Fibroblast of the aortic adventitia (primary cell): ENCODE measurements at regions not wholly inside any gene's neighbourhood (a gene's known extent, or its start where the extent isn't known, plus 50 kb on each side); places are given as distances from the start of the nearest gene placed in this dataset.

ENCODE experiments used
- DNase-seq: peaks from one replicate; pipeline ENCODE4 v3.0.0-alpha.2; 2010; ENCODE audit warnings: low read depth
- H3K4me3 ChIP-seq: 2 replicates; pipeline ENCODE4 v1.5.1; 2011; ENCODE audit warnings: low read depth, mild to moderate bottlenecking, control low read depth, low read length, moderate library complexity
- TF ChIP-seq, protein P1 (sequence below): IDR thresholded peaks from 2 replicates; pipeline ENCODE4 v1.5.1; 2011; ENCODE audit warnings: mild to moderate bottlenecking, low read length, control low read depth, inconsistent platforms; ENCODE audit not compliant: insufficient read depth

DNA sequence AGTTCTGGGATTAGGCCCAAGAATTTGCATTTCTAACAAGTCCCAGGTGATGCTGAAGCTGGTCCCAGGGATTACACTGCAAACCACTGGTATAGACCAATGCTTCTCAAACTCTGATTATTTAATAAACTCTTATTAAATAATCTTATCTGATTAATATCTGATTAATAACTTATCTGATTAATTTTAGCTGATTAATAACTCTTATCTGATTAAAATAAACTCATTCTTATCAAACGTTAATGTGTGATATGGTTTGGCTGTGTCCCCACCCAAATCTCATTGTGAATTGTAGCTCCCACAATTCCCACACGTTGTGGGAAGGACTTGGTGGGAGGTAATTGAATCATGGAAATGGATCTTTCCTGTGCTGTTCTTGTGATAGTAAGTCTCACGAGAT is 78.6 kb upstream of the TANC2 start:
- TF ChIP-seq, protein P1, sequence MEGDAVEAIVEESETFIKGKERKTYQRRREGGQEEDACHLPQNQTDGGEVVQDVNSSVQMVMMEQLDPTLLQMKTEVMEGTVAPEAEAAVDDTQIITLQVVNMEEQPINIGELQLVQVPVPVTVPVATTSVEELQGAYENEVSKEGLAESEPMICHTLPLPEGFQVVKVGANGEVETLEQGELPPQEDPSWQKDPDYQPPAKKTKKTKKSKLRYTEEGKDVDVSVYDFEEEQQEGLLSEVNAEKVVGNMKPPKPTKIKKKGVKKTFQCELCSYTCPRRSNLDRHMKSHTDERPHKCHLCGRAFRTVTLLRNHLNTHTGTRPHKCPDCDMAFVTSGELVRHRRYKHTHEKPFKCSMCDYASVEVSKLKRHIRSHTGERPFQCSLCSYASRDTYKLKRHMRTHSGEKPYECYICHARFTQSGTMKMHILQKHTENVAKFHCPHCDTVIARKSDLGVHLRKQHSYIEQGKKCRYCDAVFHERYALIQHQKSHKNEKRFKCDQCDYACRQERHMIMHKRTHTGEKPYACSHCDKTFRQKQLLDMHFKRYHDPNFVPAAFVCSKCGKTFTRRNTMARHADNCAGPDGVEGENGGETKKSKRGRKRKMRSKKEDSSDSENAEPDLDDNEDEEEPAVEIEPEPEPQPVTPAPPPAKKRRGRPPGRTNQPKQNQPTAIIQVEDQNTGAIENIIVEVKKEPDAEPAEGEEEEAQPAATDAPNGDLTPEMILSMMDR = no peak
- DNase-seq = no peak
- no peak overlapping the region for H3K4me3 ChIP-seq

DNA sequence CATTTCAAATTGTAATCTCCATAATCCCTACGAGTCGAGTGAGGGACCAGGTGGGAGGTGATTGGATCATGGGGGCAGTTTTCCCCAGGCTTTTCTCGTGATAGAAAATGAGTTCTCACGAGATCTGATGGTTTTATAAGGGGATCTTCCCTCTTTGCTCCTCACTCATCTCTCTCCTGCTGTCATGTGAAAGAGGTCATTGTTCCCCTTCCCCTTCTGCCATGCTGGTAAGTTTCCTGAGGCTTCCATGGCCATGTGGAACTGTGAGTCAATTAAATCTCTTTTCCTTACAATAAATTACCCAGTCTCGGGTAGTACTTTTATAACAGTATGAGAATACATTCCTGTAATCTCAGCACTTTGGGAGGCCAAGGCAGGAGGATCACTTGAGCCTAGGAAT is 76.7 kb upstream of the MARCHF10 start:
- no peak overlapping the region for H3K4me3 ChIP-seq
- DNase-seq = no peak
- TF ChIP-seq, protein P1 = no peak

DNA sequence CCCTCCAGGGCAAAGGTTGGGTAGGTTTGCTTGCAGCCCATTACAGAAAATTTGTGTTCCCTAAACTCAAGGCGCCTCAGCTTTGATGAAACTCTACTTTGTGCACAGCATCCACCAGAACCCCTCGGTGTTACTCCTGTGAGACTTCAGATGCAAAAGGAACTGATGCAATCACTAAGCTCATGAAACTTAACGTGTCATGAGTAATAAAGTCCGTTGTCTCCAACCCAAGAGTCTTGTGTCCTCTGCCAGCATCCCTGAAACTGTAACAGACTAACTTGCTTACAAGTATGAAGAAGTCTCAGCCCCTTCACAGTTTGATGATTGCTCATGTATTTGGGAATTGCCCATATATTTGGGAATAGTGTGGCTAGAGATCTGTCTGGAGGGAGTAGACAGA is 74.8 kb upstream of the MARCHF10 start:
- TF ChIP-seq, protein P1 = no peak
- peak; percentile 77 for DNase-seq
- no peak overlapping the region for H3K4me3 ChIP-seq

DNA sequence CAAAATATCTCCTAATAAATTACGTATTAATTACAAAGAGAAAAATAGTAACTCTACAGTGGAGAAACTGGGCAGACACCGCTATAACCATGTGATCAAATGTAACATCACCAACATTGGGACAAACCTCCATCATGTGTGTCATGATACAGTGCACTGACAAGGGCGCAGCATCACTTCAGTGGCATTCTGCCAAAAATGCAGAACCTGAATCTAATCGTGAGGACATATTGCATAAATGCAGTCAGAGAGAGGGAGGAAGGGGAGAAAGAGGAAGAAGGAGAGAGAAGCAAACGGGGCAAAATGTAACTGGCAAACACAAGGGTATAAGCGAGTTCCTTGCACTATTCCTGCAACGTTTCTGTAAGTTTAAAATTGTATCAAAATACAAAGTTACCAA is 74.2 kb upstream of the MARCHF10 start:
- no peak overlapping the region for H3K4me3 ChIP-seq
- TF ChIP-seq, protein P1 = no peak
- no peak for DNase-seq

DNA sequence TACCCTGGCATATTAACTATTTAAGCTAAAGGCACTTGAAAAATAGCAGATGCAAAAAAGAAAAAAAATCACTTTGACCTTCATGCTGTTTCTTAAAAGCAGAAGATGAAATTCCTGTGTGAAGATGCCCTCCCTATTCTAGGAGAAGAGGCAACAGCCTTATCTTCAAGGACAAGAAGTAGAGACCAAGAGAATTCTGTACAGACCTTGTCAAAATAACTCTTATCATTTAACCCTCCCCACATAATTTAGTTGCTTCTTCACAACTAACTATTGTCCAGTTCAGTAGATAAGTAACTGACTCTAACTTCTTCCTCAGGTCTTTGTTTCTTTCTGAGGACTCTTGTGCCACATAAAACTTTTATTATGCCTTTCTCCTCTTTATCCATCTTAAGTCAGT is 72.0 kb upstream of the MARCHF10 start:
- no peak overlapping the region for H3K4me3 ChIP-seq
- DNase-seq = no peak
- TF ChIP-seq, protein P1 = no peak

DNA sequence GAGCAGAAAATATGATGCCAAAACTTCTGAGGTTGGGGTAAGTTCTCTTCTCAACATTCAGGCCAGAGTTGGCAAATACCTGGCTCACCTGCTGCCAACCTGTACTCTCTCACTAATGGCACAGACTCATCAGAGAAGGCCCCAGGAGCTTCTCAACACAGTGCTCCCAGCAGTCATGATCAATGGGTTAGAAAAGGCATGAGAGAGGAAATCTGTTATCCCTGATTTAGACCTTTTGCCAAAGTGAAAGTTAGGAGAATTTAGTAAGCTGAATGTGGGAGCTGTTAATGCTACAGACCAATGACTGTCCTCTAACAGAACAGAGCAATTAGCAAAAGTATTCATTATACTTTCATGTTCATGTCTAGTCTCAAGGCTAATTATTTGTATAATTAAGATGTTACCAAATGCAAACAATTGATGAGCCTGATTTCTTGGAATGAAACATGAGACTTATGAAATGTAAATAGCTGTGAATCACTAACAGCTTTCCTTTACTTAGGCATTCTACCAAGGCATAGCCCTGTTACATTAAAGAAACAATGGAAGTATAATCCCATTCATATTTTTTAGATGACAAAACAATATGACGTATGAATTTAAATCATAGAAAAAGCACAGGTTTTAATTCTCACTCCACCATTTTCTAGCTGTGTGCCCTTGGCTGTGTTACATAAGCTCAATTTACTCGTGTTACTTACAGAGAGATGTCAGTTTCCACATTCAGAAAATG is 68.7 kb upstream of the MARCHF10 start:
- TF ChIP-seq, protein P1 = no peak
- peak; percentile 75 for DNase-seq
- H3K4me3 ChIP-seq = no peak overlapping the region

DNA sequence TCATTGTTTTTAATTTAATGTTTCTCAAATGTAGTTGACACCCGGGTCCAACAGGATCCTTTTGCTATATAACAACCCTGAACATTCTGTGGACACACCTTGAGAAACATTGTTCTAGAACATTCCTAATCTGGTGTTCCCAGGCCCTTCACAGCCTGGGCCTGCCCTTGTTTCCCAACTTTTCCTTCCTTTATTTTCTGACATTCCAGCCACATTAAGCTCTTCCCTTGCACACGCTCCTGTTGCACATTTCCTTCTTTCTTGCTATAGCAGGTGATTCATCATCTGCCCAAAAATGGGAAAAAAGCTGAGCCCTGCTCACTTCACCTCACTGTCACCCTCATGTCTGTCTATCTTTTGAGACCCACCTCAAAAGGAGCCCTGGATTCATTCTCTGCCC is 67.9 kb upstream of the MARCHF10 start:
- TF ChIP-seq, protein P1 = no peak
- peak; percentile 37 for DNase-seq
- H3K4me3 ChIP-seq = no peak overlapping the region
